Activated CD8-positive, alpha-beta memory T cell treated with anti-CD3 and anti-CD28 coated beads for 4 hours (primary cell): ENCODE measurements at regions not wholly inside any gene's neighbourhood (a gene's known extent, or its start where the extent isn't known, plus 50 kb on each side); places are given as distances from the start of the nearest gene placed in this dataset.
"Not testable (repeated sequence)": the region's sequence is repeated elsewhere in the genome, so short reads cannot be mapped to it uniquely, and the experiment has no call there.

Experiments used
- DNase-seq, 2 donors: peaks; one replicate each; pipeline ENCODE4 v3.0.0-alpha.2; 2020; ENCODE audit warnings: low read depth in 2 of 2

- DNase-seq: peak; percentile 64 to 66
Observed at GRCh38 chr6:27157459-27158315, 89.8 kb upstream of the PRSS16 start.

GRCh38 chr6:27158316-27158643 is 89.2 kb upstream of the PRSS16 start:
- no peak for DNase-seq

- no peak for DNase-seq
Observed at GRCh38 chr6:27159725-27160124, 87.8 kb upstream of the PRSS16 start.

- no peak for DNase-seq
Observed at GRCh38 chr6:27161115-27161514, 86.4 kb upstream of the PRSS16 start.

- DNase-seq: no peak
Observed at GRCh38 chr6:27161603-27161945, 85.9 kb upstream of the PRSS16 start.

GRCh38 chr6:27161946-27162603 is 85.4 kb upstream of the PRSS16 start:
- DNase-seq: no peak

GRCh38 chr6:27163834-27164233 is 83.7 kb upstream of the PRSS16 start:
- no peak for DNase-seq

GRCh38 chr6:27168108-27168507 is 79.4 kb upstream of the PRSS16 start:
- no peak for DNase-seq

GRCh38 chr6:27168586-27169443 is 78.7 kb upstream of the PRSS16 start:
- DNase-seq: no peak

GRCh38 chr6:27172524-27173231 is 74.8 kb upstream of the PRSS16 start:
- not testable (repeated sequence) for DNase-seq

GRCh38 chr6:27173232-27173601 is 74.3 kb upstream of the PRSS16 start:
- DNase-seq: not testable (repeated sequence)

- DNase-seq: no peak
Observed at GRCh38 chr6:27174958-27175357, 72.5 kb upstream of the PRSS16 start.

- DNase-seq: no peak
Observed at GRCh38 chr6:27176096-27176495, 71.4 kb upstream of the PRSS16 start.

GRCh38 chr6:27176523-27177484 is 70.7 kb upstream of the PRSS16 start:
- peak; percentile 30 to 34 for DNase-seq

- peak; percentile 39 to 49 for DNase-seq
Observed at GRCh38 chr6:27177485-27178406, 69.8 kb upstream of the PRSS16 start.

GRCh38 chr6:27178407-27178730 is 69.1 kb upstream of the PRSS16 start:
- DNase-seq: no peak

- DNase-seq: no peak
Observed at GRCh38 chr6:27178860-27179259, 68.6 kb upstream of the PRSS16 start.

- no peak for DNase-seq
Observed at GRCh38 chr6:27183060-27183832, 64.3 kb upstream of the PRSS16 start.
